GM23338 (cell line): ENCODE measurements at regions not wholly inside any gene's neighbourhood (a gene's known extent, or its start where the extent isn't known, plus 50 kb on each side); places are given as distances from the start of the nearest gene placed in this dataset.

ENCODE experiments used
- STAT1 ChIP-seq: IDR thresholded peaks from one replicate; pipeline ENCODE4 v1.6.1; 2016; ENCODE audit warnings: antibody characterized with exemption; ENCODE audit not compliant: unreplicated experiment
- TF ChIP-seq, protein P1 (sequence below), 2 experiments: fragments of 200-600 bp in 1 of 2; sonication (generic) in 1 of 2; conservative IDR thresholded peaks; 2 replicates each; pipeline versions ENCODE4 v1.5.1 to v1.6.1; 2016 to 2017; ENCODE audit warnings: antibody characterized with exemption in 2 of 2, low read depth in 2 of 2, mild to moderate bottlenecking in 2 of 2, moderate library complexity in 1 of 2

DNA sequence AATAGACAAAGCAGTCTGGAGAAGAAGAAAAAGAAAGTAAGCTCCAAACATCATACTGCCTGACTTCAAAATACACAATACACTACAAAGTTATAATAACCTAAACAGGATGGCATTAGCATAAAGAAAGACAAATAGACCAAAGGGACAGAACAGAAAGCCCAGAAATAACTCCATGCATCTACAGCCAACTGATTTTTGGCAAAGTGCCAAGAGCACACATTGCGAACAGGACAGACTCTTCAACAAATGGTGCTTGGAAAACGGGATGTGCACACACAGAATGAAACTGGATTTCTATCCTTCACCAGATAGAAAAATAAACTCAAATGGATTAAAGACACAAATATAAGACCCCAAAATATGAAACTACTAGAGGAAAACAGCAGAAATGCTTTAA is 66.6 kb upstream of the SPATA31E1 start:
- no peak for TF ChIP-seq STAT1
- TF ChIP-seq, protein P1, sequence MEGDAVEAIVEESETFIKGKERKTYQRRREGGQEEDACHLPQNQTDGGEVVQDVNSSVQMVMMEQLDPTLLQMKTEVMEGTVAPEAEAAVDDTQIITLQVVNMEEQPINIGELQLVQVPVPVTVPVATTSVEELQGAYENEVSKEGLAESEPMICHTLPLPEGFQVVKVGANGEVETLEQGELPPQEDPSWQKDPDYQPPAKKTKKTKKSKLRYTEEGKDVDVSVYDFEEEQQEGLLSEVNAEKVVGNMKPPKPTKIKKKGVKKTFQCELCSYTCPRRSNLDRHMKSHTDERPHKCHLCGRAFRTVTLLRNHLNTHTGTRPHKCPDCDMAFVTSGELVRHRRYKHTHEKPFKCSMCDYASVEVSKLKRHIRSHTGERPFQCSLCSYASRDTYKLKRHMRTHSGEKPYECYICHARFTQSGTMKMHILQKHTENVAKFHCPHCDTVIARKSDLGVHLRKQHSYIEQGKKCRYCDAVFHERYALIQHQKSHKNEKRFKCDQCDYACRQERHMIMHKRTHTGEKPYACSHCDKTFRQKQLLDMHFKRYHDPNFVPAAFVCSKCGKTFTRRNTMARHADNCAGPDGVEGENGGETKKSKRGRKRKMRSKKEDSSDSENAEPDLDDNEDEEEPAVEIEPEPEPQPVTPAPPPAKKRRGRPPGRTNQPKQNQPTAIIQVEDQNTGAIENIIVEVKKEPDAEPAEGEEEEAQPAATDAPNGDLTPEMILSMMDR (conservative IDR thresholded peaks at IDR 0.05; ENCODE audit: low read depth in 2 of 2): no peak
